Adipocyte (in vitro differentiated cells): ENCODE measurements at regions not wholly inside any gene's neighbourhood (a gene's known extent, or its start where the extent isn't known, plus 50 kb on each side); places are given as distances from the start of the nearest gene placed in this dataset.

ENCODE experiments used
- DNase-seq: peaks from one replicate; pipeline ENCODE4 v3.0.0-alpha.2; 2015; ENCODE audit warnings: low read depth
- H3K27me3 ChIP-seq: replicated peaks from 2 replicates; pipeline ENCODE4 v1.7.0; 2013; ENCODE audit warnings: mild to moderate bottlenecking, low read length, moderate library complexity; ENCODE audit not compliant: control insufficient read depth, insufficient read depth
- H3K36me3 ChIP-seq: 2 replicates; pipeline ENCODE4 v1.7.0; 2013; ENCODE audit warnings: low read length, mild to moderate bottlenecking, moderate library complexity; ENCODE audit not compliant: control insufficient read depth, insufficient read depth, severe bottlenecking
- H3K4me1 ChIP-seq: 2 replicates; pipeline ENCODE4 v1.7.0; 2013; ENCODE audit warnings: mild to moderate bottlenecking, low read length, moderate library complexity; ENCODE audit not compliant: control insufficient read depth, insufficient read depth
- H3K4me3 ChIP-seq: 2 replicates; pipeline ENCODE4 v1.7.0; 2013; ENCODE audit warnings: mild to moderate bottlenecking, low read length, moderate library complexity
- H3K9ac ChIP-seq: 2 replicates; pipeline ENCODE4 v1.7.0; 2013; ENCODE audit warnings: mild to moderate bottlenecking, low read length, moderate library complexity
- H3K9me3 ChIP-seq: 2 replicates; pipeline ENCODE4 v1.7.0; 2013; ENCODE audit warnings: mild to moderate bottlenecking, low read length, moderate library complexity; ENCODE audit not compliant: control insufficient read depth

- Histone ChIP-seq H3K4me3 (no peak overlapping the region), H3K36me3 (no peaks in the 10 kb centered on the region), H3K9me3 (no peaks in the 10 kb centered on the region), H3K9ac (no peak overlapping the region), H3K4me1 (peaks cover 29% of the 10 kb centered on the region), H3K27me3 (no peaks in the 10 kb centered on the region)
- no peak for DNase-seq
These were observed 192.6 kb upstream of the FGGY start for GRCh38 chr1:59104191-59104760.

GRCh38 chr1:59105548-59106507, 191.1 kb upstream of the FGGY start:
- no peak for DNase-seq

GRCh38 chr1:59107516-59107915, 189.4 kb upstream of the FGGY start:
- Histone ChIP-seq H3K9ac (peak overlapping the region; percentile 31), H3K36me3 (no peaks in the 10 kb centered on the region), H3K27me3 (no peaks in the 10 kb centered on the region), H3K9me3 (no peaks in the 10 kb centered on the region), H3K4me1 (peaks cover 29% of the 10 kb centered on the region), H3K4me3 (no peak overlapping the region)
- peak; percentile 83 for DNase-seq

More at GRCh38 chr1:59105548-59106507, 191.1 kb upstream of the FGGY start:
- H3K36me3 ChIP-seq = no peaks in the 10 kb centered on the region
- no peaks in the 10 kb centered on the region for H3K27me3 ChIP-seq
- H3K4me1 ChIP-seq = peaks cover 29% of the 10 kb centered on the region
- peak overlapping the region; percentile 47 for H3K9ac ChIP-seq
- H3K9me3 ChIP-seq = no peaks in the 10 kb centered on the region
- H3K4me3 ChIP-seq = peak overlapping the region; percentile 13

DNA sequence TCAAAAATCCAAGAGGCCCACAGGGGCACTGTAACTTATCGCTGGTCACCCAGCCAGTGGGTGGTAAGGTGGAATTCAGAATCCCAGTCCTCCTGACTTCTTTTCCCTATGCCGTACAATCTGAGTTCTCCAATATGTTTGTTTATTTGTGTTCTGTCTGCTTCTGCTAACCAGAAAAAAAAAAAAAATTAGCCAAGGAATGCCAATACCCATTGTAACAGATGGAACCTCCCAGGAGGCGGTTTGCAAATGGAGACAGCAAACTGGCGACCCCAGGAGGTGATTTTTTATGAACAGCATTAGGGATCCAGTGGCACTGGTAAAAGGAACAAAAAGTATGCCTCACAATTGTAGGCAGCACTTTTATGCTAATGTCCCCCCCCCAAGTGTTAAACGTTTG, 189.0 kb upstream of the FGGY start:
- Histone ChIP-seq H3K4me1 (peaks cover 29% of the 10 kb centered on the region), H3K27me3 (no peaks in the 10 kb centered on the region), H3K36me3 (no peaks in the 10 kb centered on the region), H3K9me3 (no peaks in the 10 kb centered on the region), H3K9ac (no peak overlapping the region), H3K4me3 (no peak overlapping the region)
- DNase-seq = no peak

GRCh38 chr1:59108481-59109317, 188.2 kb upstream of the FGGY start:
- peaks cover 29% of the 10 kb centered on the region for H3K4me1 ChIP-seq
- no peak overlapping the region for H3K4me3 ChIP-seq
- no peaks in the 10 kb centered on the region for H3K36me3 ChIP-seq
- no peak for DNase-seq
- no peak overlapping the region for H3K9ac ChIP-seq
- H3K27me3 ChIP-seq = no peaks in the 10 kb centered on the region
- no peaks in the 10 kb centered on the region for H3K9me3 ChIP-seq

DNA sequence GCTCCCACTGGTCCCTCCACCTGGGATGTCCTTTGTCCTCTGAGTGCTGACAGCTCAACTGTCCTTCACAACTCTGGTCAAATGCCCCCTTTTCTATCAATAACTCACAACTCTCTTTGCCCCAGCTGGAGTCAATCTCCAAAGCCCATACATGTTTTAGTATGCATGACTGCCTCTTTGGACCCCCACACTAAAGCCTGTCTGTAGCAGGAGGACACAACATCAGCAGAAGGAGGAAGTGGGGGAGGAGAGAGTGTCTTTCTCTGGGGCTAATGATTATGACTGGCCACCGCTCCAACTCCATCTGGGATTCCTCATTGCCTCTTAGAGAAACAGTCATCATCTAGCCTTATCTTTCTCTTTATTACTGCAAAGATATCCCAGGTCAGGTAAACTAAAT, 186.6 kb upstream of the FGGY start:
- no peak for DNase-seq
- Histone ChIP-seq H3K9me3 (no peaks in the 10 kb centered on the region), H3K4me1 (peaks cover 37% of the 10 kb centered on the region), H3K4me3 (no peak overlapping the region), H3K9ac (no peak overlapping the region), H3K36me3 (no peaks in the 10 kb centered on the region), H3K27me3 (no peaks in the 10 kb centered on the region)

GRCh38 chr1:59113876-59114457, 182.9 kb upstream of the FGGY start:
- Histone ChIP-seq H3K4me3 (no peak overlapping the region), H3K27me3 (no peaks in the 10 kb centered on the region), H3K9me3 (no peaks in the 10 kb centered on the region), H3K36me3 (no peaks in the 10 kb centered on the region), H3K9ac (no peak overlapping the region), H3K4me1 (peaks cover 35% of the 10 kb centered on the region)
- DNase-seq = no peak

GRCh38 chr1:59115865-59116264, 181.0 kb upstream of the FGGY start:
- Histone ChIP-seq H3K9ac (no peak overlapping the region), H3K36me3 (no peaks in the 10 kb centered on the region), H3K4me3 (no peak overlapping the region), H3K27me3 (no peaks in the 10 kb centered on the region), H3K9me3 (no peaks in the 10 kb centered on the region), H3K4me1 (peaks cover 35% of the 10 kb centered on the region)
- DNase-seq = no peak

GRCh38 chr1:59116920-59117542, 179.9 kb upstream of the FGGY start:
- peak; percentile 70 for DNase-seq

GRCh38 chr1:59122527-59122926, 174.4 kb upstream of the FGGY start:
- peak overlapping the region; percentile 42 for H3K4me3 ChIP-seq
- no peaks in the 10 kb centered on the region for H3K36me3 ChIP-seq
- H3K9me3 ChIP-seq = no peaks in the 10 kb centered on the region
- DNase-seq = no peak
- peaks cover 56% of the 10 kb centered on the region for H3K4me1 ChIP-seq
- H3K9ac ChIP-seq = peak overlapping the region; percentile 68
- H3K27me3 ChIP-seq = no peaks in the 10 kb centered on the region

More at GRCh38 chr1:59116920-59117542, 179.9 kb upstream of the FGGY start:
- Histone ChIP-seq H3K4me3 (no peak overlapping the region), H3K9ac (peak overlapping the region; percentile 48), H3K4me1 (peaks cover 47% of the 10 kb centered on the region), H3K36me3 (no peaks in the 10 kb centered on the region), H3K27me3 (no peaks in the 10 kb centered on the region), H3K9me3 (no peaks in the 10 kb centered on the region)
